GM18861 (cell line): ENCODE measurements at regions not wholly inside any gene's neighbourhood (a gene's known extent, or its start where the extent isn't known, plus 50 kb on each side); places are given as distances from the start of the nearest gene placed in this dataset.
"Not testable (repeated sequence)": the region's sequence is repeated elsewhere in the genome, so short reads cannot be mapped to it uniquely, and the experiment has no call there.

Experiments used
- ATAC-seq: cut with Tn5 transposase; IDR thresholded peaks from one replicate; pipeline ENCODE4 v1.9.1; 2021; ENCODE audit not compliant: unreplicated experiment

DNA sequence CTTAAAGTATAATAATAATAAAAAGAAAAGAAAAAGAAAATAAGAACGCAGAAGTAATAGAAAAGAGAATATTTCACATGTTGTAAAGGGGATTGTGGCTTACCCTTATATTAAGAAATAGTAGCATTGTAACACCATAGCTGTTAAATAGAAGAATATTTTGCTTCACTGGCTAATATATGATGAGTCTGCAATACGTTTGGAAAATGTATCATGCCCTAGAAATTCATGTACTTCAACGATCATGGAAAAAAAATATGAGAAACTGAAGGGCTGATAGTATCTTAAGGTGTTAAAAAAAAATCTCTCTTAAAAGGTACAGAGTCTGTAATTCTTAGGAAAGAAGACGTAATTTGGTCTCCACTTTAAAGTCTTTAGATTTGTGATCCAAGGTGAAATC is 1390.5 kb upstream of the ADGRL2 start:
- ATAC-seq: no peak

DNA sequence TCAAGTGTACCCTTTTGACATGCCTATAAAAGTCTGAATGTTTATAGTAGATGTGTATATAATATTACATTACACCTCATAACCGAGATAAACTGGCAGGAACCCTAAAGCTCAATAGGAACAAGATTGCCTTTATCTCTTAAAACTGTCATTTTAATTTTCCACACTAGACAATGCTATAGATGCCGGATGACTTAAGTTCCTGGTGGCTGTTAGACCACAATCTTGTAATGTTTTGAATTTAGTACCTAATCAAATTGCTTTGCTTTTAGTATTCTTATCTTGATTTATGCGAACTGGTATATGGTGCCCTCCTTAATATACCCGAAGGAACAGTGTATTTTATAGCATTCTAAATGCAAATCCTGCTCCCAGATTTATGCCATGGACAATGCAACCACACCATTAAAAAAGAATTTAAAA is 1397.0 kb upstream of the ADGRL4 start:
- no peak for ATAC-seq

DNA sequence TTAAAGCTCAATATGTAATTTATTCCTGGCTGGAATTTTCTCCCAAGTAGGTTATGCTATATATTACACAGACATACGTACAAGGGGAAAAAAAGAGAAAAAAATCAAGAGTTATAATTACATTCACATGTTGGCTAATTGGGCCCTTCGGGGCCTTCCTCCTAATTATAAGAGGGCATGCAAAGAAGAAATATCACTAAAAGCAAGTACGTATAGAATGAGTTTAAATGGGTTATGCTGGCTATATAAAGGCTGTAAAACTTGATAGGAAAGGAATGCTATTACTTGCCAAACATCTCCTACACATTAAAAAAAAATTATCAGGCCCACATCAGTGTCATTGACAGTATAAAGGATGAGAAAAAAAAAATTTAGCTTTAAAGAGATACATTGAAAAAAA is 1396.1 kb upstream of the ADGRL4 start:
- ATAC-seq: no peak

DNA sequence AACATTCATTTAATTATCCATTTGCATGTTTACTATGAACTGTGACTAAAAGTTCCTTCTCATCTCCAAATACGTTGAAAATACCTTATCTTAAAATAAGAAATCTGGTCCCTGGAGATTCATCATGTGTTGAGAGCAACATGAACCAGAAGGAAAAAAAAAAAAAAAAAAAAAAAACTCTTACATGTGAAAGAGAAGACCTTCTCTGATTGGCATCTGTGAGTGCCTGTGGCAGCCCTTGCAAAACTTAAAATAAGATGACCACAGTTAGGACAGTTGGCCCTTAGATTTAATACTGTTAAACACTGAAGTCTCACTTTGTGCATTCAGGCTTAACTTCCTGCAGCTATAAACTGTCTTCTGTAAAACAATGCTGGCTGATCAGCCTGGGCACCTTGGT is 1395.2 kb upstream of the ADGRL4 start:
- no peak for ATAC-seq

DNA sequence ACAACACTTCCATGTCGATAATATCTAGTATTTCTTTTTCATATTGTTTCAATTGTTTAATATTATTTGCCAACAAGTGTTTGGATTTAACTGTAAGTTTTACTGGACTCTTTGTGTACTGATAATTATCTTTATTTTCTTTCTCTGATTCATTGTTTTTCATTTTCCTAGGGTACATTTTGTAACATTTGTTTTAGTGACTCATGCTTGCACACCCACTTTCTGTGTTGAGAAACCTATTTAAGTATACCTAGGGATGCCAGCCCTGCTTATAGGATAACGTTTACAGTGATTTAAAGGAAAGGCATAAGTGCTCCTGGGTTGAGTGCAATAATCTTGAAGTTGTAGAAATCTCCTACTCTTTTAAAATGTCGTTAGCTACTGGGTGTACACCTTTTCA is 1386.0 kb upstream of the ADGRL4 start:
- ATAC-seq: no peak

DNA sequence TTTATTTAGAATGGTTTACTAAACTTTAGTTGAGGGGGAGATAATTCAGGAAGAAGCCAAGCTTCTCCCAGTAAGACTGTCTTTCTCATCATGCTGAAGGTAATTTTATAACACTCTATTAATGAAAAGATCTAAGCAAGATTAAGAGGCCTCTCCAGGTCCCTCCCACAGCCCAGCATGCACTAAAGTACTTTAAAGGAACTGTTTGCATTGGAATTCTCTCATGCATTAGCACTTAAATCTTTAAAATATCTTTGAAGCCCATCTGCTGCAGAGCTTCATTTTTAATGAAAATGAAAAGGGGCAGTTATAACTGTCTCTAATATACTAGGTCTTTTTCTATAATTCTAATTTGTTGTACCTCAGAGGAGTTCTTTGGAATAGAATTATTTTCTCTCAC is 1379.1 kb upstream of the ADGRL4 start:
- ATAC-seq: no peak

DNA sequence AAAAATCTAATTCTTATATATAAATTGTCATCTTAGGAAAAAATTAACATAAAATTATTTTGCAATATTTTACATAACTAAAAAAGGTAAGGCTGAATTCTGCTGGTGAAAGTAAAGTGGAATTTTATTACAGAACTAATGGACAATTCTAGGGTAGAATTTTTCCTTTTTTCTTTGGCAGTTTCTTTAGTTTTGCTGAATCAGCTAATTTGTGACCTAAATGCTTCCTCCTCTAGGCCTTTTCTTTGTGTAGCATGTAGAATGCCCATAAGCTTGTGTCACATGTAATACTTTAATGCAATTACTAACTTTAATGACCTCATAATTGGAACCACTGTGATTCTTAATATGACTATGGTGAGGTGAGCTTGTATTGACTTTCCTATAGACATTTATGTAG is 1378.4 kb upstream of the ADGRL4 start:
- ATAC-seq: no peak

DNA sequence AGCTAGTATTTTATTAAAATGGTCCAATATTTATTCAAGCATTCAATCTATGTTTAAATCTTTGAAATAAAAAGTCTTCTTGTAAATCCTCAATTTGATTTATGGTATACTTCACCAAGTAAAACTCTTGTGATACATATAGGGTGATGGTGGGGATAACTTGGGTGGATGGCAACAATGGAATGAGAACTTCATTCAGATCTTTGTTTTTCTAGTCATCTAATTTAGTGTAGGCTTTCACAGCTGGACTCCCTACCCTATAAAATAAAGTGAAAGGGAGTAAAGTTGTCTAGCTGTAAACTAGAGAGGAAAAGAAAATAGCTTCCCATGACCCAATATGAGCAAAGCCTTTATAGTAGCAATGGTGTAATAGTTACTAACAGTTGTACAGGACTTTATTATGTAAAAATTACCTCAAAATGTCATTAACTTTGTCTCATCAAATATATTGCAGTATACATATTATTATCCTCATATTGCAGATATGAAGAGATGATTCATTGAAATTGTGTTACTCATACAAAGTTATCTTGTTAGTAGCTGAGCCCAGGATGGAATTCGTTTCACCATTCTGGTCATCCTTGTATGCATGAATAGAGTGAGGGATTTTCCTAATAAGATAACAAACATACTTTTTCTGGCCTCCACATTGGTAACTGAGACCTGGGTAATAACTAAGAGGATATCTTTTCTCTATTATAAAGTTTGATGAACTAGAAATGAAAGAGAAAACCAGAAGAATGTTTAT is 1377.7 kb upstream of the ADGRL4 start:
- no peak for ATAC-seq

DNA sequence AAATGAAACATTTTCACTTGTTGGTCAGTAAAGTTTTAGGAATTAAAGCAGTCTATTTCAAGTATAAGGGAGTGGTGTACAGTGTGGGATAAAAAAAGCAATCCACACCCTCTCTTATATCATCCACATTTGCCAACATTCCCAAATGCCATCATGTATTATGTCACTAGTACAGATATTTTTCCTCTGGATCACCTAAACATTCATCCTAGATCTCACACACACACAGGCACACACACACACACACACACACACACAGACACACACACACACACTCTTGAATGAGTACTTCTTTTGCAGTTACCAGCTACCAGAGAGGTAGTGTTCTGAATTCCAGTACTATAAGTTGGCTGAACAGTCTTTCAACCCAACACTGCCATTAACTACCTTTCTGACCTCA is 1369.1 kb upstream of the ADGRL4 start:
- no peak for ATAC-seq

DNA sequence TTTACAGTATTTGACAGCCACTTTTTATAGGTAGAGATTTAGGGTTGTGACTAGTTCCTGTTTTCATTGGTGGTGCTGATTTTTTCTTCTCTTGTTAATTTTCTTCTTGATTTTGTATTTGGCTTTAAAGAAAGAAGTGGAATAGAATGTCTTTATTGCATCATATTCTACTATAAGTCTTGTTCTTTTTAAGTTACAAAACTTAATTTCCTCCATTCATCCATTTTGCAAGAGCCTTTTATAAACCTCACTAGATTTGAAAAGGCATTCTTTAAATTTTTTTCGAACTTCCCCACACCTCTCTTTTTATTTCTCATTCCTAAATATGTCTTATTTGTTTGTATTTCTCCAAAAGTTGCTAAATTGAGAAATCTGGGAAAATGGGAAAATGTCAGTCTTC is 1368.6 kb upstream of the ADGRL4 start:
- ATAC-seq: no peak

DNA sequence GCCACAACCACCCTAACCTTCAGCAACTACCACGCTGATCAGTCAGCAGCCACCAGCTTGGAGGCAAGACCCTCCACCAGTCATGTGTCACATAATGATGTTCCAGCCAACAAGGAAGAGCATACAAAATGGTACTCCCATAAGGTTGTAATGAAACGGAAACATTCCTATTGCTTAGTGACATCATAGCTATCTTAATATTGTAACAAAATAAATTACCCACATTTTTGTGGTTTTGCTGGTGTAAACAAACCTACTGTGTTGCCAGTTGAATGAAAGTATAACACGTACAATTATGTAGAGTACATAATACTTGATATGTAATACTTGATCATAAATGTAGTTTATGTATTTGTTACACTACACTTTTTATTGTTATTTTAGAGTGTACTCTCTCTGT is 1363.2 kb upstream of the ADGRL4 start:
- no peak for ATAC-seq

DNA sequence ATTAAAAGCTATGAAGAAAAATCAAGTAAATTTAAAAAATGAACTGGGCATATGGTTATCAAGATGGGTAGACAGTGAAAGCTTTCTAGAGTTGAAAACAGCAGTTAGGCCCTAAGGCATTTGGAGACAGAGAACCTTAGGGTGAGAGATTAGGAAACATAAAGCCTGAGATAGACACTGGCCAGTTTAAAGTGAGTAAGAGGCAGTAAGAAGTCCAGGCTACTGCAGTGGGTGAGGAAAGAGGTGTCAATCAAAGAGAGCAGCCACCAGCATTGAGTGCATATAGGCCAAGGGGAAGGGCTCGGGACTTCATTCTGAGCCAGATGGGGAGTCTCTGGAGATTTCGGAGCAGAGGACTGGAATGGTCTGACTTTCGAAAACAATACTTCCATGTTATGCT is 1360.5 kb upstream of the ADGRL4 start:
- ATAC-seq: no peak

DNA sequence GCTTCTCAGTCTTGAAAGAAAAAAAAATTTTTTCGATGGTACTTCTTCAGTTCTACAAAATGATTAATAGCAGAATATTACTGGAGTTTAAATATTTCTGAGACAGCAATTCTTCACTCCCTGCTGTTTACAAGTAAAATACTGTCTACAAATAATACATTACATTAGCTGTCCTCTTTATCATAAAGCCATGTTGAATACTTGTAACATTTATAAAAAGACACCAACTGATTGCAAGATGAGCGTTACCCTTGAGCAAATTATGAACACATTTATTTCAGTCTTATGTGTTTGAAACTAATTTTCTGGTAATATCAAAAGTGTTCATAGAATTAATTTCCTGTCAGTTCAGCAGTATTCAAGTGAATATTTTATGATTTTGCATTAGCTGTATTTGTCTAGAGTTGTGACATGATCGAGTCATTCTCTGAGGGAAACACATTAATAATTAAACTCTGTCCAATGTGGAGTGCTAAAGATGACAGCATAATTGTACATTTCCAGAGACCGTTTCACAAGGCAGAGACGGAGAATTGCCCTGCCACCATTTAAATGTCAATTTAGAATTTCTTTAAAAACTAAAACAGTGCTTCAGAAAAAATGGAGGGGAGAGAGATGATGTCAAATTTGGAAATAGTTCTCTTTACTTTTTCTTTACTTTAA is 1359.0 kb upstream of the ADGRL4 start:
- no peak for ATAC-seq

DNA sequence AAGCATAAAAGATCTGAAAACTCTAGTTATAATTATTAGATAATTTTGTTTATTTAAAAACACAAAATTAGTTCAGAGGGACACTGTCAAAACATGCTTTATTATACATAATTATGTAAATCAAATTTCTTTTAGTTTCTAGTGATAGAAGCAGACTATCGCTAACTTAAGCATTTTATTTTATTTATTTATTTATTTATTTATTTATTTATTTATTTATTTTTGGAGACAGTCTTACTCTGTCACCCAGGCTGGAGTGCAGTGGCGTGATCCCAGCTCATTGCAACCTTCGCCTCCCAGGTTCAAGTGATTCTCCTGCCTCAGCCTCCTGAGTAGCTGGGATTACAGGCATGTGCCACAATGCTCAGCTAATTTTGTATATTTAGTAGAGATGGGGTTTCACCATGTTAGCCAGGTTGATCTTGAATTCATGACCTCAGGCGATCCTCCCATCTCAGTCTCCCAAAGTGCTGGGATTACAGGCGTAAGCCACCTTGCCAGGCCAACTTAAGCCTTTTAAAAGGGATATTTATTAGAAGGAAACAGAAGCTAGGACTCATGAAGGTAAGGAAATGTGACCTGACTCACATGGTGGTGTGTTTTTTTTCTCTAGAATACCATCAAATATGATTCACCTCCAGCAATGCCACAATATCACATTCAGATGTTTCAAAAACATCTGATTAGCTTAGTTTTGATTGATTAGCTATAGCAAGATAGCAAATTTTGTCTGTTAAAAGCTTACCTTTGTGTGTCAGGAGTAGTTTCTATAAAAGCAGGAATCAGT is 1357.4 kb upstream of the ADGRL4 start:
- ATAC-seq: no peak

DNA sequence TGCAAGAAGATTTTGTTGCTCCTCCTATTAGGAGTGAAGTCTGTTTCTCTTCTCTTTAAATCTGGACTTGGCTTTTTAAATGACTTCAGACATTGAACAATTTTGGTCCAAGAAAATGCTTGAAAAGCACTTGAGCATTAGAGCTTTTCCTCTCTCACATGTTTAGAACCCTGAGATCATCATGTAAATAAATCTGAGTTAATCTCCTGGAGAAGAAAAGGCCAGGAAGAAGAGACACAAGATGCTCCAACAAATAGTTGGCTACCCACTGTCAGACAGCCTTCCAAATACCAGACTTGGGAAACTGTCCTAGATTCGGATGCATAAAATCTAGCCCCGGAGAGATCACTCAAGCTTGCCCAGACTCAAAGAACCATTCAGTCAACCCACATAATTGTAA is 1353.1 kb upstream of the ADGRL4 start:
- ATAC-seq: no peak

DNA sequence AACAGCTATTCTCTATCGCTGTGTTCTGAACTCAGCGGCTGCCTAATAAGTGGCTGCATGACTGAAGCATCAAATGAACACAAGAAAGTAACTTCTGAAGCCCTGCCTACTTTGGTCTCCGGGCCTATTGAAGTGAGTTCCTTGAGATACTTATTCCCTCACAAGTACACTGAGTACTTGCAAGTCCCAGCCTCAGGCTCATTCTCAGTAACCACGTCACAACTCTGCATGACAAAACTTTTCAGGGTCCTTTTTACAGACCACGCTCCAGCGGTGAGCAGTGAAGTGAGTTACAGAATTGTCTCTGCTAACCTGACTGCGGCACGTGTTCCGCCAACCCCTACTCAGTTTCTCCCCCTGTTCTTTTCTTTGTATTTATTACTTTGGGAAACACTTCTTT is 1342.7 kb upstream of the ADGRL4 start:
- ATAC-seq: no peak

DNA sequence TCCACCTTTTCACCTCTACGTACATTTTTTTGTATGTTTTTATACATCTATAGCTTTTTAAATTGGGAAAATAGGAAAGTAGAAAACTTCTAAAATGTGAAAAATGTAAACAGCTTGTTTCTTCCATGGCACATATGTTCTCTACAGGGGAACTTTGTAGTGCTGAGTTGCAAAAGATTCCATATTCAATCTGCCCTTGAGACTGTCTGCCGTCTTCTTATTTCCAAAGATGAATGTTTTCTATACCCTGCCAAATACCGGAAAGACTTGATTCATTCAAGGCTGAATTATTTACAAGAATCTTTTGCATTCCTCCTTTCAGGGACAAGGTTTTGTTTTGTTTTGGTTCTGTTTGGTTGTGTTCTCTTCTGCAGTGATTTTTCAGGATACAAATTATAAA is 1334.5 kb upstream of the ADGRL4 start:
- no peak for ATAC-seq

DNA sequence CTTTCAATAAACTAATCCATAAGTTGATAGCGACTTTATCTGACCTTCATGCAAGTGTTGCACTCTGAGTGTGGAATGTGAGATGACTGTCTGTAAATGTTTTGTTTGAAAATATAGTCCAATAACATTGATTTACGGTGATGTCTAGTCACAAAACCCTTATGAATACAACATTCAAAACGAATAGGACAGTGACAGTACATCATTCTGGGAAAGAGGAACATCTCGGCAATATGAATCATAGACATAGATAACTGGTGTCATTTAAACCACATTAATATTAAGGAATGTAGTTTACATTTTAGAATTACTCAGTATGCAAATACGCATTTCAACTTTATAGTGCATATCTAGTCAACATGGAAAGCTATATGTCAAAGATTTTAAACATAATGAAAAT is 1311.6 kb upstream of the ADGRL4 start:
- ATAC-seq: no peak

DNA sequence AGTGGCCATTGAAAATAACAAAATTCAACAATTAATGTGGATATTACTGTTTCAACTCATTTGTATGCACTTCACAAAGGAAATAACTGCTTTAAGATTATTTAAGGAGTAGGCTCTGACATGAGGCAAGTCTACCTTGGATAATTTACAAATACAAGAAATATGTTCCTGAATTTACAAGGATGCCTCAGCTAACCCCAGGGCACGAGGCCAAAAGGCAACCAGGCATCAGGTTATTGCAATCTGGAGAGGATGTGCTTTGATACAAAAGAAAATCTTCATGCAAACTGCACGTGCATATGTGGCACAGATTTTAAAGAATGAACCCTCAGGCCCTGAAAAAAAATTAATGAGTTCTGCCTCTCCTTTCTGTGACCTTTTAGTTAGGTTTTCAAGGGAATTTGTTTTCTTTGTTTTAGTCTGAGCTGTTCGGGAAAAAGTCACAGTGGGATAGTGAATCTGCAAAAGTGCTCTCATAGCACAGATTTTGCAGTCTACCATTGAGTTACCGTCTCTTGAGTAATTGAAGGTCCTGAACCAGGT is 1304.2 kb upstream of the ADGRL4 start:
- no peak for ATAC-seq

DNA sequence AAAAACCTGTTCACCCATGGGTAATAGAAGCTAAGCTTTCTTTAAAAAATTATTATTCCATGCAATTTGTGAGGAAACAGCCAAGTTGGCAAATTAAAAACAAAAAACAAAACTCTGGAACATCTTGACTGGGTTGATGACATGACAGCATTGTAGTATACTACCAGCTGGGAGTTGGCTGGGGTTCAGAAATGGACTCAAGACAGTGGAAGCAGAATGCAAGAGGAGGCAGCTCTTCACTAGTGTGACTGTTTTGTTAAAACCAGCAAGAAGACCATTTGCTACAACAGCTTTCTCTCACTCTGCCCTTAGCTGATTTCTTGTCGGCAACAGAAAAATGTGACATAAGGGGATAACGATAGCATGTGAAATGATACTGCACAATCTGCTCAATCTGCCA is 1298.9 kb upstream of the ADGRL4 start:
- no peak for ATAC-seq

DNA sequence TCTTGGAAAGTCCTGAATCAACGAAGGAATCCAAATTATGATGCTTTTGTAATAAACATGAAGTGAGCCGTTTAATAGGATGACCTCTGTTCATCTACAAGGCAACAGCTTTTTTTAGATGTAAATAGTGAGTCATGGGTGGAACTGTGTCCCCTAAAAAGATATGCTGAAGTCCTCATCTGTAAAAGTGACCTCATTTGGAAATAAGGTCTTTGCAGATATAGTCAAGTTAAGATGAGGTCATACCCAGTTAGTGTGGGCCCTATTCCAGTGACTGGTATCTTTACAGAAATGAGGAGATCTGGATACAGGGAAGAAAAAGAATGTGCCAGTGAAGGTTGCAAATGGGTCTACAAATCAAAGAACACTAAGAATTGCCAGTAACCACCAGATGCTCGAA is 1287.3 kb upstream of the ADGRL4 start:
- ATAC-seq: no peak

DNA sequence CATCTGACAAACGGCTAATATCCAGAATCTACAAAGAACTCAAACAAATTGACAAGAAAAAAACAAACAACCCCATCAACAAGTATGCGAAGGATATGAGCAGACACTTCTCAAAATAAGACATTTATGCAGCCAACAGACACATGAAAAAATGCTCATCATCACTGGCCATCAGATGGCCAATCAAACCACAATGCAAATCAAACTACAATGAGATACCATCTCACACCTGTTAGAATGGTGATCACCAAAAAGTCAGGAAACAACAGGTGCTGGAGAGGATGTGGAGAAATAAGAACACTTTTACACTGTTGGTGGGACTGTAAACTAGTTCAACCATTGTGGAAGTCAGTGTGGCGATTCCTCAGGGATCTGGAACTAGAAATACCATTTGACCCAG is 1282.2 kb upstream of the ADGRL4 start:
- not testable (repeated sequence) for ATAC-seq
